Sigmoid colon (tissue), 3 donors: ENCODE measurements at regions not wholly inside any gene's neighbourhood (a gene's known extent, or its start where the extent isn't known, plus 50 kb on each side); places are given as distances from the start of the nearest gene placed in this dataset.

Experiments
- POLR2A ChIP-seq, 2 donors: fragments of 450-650 bp; IDR thresholded peaks; one replicate each; pipeline ENCODE4 v1.6.1; 2016; ENCODE audit warnings: antibody characterized with exemption in 2 of 2, mild to moderate bottlenecking in 2 of 2, moderate library complexity in 2 of 2
- TF ChIP-seq, protein P1 (sequence below), 4 experiments: fragments of 450-650 bp in 3 of 4; fragments of 200-600 bp in 1 of 4; IDR thresholded peaks; one replicate each; pipeline ENCODE4 v1.5.1; 2016 to 2019; ENCODE audit warnings: antibody characterized with exemption in 4 of 4, mild to moderate bottlenecking in 3 of 4, moderate library complexity in 2 of 4

DNA sequence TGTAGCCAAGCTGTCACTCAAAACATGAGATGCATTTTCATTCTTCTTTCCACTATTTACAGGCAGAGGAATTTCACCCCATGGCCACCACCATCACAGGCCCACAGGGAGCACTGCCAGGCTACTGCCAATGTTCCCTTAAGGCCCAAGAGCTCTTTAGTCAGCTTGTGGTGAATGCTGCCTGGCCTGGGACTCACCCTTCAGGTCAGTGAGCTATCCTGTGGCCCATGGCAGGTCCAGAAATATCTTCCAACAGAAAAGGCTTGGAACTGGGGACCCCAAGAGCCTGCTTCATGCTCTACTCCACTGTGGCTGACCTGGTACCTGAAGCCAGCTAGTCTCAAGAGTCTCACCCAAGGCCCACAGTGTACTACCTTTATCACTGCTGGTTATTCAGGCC is 1518.7 kb upstream of the CDH9 start:
- TF ChIP-seq, protein P1, sequence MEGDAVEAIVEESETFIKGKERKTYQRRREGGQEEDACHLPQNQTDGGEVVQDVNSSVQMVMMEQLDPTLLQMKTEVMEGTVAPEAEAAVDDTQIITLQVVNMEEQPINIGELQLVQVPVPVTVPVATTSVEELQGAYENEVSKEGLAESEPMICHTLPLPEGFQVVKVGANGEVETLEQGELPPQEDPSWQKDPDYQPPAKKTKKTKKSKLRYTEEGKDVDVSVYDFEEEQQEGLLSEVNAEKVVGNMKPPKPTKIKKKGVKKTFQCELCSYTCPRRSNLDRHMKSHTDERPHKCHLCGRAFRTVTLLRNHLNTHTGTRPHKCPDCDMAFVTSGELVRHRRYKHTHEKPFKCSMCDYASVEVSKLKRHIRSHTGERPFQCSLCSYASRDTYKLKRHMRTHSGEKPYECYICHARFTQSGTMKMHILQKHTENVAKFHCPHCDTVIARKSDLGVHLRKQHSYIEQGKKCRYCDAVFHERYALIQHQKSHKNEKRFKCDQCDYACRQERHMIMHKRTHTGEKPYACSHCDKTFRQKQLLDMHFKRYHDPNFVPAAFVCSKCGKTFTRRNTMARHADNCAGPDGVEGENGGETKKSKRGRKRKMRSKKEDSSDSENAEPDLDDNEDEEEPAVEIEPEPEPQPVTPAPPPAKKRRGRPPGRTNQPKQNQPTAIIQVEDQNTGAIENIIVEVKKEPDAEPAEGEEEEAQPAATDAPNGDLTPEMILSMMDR (IDR thresholded peaks at IDR 0.05): no peak
- TF ChIP-seq POLR2A (IDR thresholded peaks at IDR 0.05): no peak
